ENCODE measurements at regions not wholly inside any gene's neighbourhood (a gene's known extent, or its start where the extent isn't known, plus 50 kb on each side); places are given as distances from the start of the nearest gene placed in this dataset.

- no peak for DNase-seq
These were observed 112.0 kb upstream of the CTNND2 start for GRCh38 chr5:12016159-12016746.

- no peak for DNase-seq
These were observed 109.1 kb upstream of the CTNND2 start for GRCh38 chr5:12013351-12013750.

- DNase-seq = no peak
These were observed 99.4 kb upstream of the CTNND2 start for GRCh38 chr5:12003680-12004079.

GRCh38 chr5:11998397-11998796 is 94.2 kb upstream of the CTNND2 start:
- DNase-seq = no peak

GRCh38 chr5:11997942-11998341 is 93.7 kb upstream of the CTNND2 start:
- DNase-seq = no peak

GRCh38 chr5:11992518-11992917 is 88.3 kb upstream of the CTNND2 start:
- DNase-seq = no peak

GRCh38 chr5:11985993-11986392 is 81.7 kb upstream of the CTNND2 start:
- no peak for DNase-seq

- DNase-seq = no peak
These were observed 80.0 kb upstream of the CTNND2 start for GRCh38 chr5:11984196-11984595.

GRCh38 chr5:11981986-11982385 is 77.7 kb upstream of the CTNND2 start:
- no peak for DNase-seq

- no peak for DNase-seq
These were observed 73.7 kb upstream of the CTNND2 start for GRCh38 chr5:11977904-11978303.

- no peak for DNase-seq
These were observed 69.2 kb upstream of the CTNND2 start for GRCh38 chr5:11973469-11973868.

GRCh38 chr5:11963227-11963626 is 59.0 kb upstream of the CTNND2 start:
- no peak for DNase-seq

- DNase-seq = no peak
These were observed 57.9 kb upstream of the CTNND2 start for GRCh38 chr5:11962122-11962521.

- DNase-seq = no peak
These were observed 54.1 kb upstream of the CTNND2 start for GRCh38 chr5:11958321-11958720.

- DNase-seq = no peak
These were observed 51.1 kb upstream of the CTNND2 start for GRCh38 chr5:11955331-11955730.

All from renal pelvis (tissue), 1 donor.